HEK293T (cell line): ENCODE measurements at regions not wholly inside any gene's neighbourhood (a gene's known extent, or its start where the extent isn't known, plus 50 kb on each side); places are given as distances from the start of the nearest gene placed in this dataset.

Experiments used
- ARNT ChIP-seq: fragments of 450-650 bp; IDR thresholded peaks from 2 replicates; pipeline ENCODE4 v1.6.1; 2017; ENCODE audit warnings: mild to moderate bottlenecking
- BHLHE40 ChIP-seq: fragments of 450-650 bp; IDR thresholded peaks from 2 replicates; pipeline ENCODE4 v1.6.1; 2016; ENCODE audit warnings: mild to moderate bottlenecking, moderate library complexity, borderline replicate concordance
- CTBP1 ChIP-seq: fragments of 450-650 bp; IDR thresholded peaks from 2 replicates; pipeline ENCODE4 v1.6.1; 2016; ENCODE audit warnings: borderline replicate concordance
- FOXA1 ChIP-seq: fragments of 450-650 bp; IDR thresholded peaks from 2 replicates; pipeline ENCODE4 v1.6.1; 2016; ENCODE audit warnings: mild to moderate bottlenecking
- FOXM1 ChIP-seq: fragments of 450-650 bp; IDR thresholded peaks from 2 replicates; pipeline ENCODE4 v1.6.1; 2017; ENCODE audit warnings: mild to moderate bottlenecking, borderline replicate concordance
- HDGF ChIP-seq: fragments of 450-650 bp; IDR thresholded peaks from 2 replicates; pipeline ENCODE4 v1.6.1; 2017; ENCODE audit warnings: antibody characterized with exemption, borderline replicate concordance
- NFRKB ChIP-seq: fragments of 450-650 bp; IDR thresholded peaks from 2 replicates; pipeline ENCODE4 v1.6.1; 2016; ENCODE audit warnings: mild to moderate bottlenecking, moderate library complexity
- SP1 ChIP-seq: fragments of 450-650 bp; IDR thresholded peaks from 2 replicates; pipeline ENCODE4 v1.6.1; 2017
- SUZ12 ChIP-seq: fragments of 450-650 bp; IDR thresholded peaks from 2 replicates; pipeline ENCODE4 v1.6.1; 2016; ENCODE audit warnings: mild to moderate bottlenecking
- TARDBP ChIP-seq: fragments of 450-650 bp; IDR thresholded peaks from 2 replicates; pipeline ENCODE4 v1.6.1; 2016
- ZNF384 ChIP-seq: fragments of 450-650 bp; IDR thresholded peaks from 2 replicates; pipeline ENCODE4 v1.6.1; 2016

DNA sequence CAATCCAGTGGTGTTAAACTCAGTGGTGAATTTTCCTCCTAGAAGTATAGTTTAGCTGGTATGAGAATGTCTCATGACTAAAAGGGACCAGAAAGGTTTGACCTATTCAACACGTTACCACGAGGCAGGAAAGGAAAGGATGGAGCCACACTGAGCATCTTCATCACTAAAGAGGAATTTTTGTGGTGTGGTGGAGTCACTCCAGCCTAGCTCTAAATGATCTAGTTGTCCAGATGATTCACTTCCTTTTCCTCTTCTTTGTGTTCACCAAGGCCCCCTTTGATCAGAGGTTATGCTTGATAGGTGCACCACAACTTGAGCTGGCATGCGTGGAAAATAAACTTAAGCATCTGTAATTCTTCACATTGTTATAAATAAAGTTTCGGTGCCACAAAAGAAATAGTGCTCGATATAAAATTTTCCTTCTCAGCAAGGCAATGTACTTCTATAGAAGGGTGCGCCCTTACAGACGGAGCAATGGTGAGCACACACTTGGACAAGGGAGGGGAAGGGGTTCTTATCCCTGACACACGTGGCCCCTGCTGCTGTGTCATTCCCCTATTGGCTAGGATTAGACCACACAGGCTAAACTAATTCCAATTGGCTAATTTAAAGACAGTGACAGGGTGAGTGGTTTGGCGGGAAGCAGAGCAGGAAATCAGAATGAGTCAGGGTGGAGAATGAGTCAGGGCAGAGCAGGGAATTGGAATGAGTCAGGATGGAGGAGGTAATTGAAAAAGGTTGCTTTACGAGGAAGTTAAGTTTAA is 254.6 kb downstream of the HS3ST3A1 start:
- no peak for TF ChIP-seq SP1
- no peak for TF ChIP-seq FOXM1
- TF ChIP-seq HDGF = no peak
- TF ChIP-seq TARDBP = no peak
- no peak for TF ChIP-seq BHLHE40
- TF ChIP-seq SUZ12 = no peak
- no peak for TF ChIP-seq ARNT
- TF ChIP-seq NFRKB = no peak
- no peak for TF ChIP-seq CTBP1
- no peak for TF ChIP-seq FOXA1
- no peak for TF ChIP-seq ZNF384
